ENCODE measurements at regions not wholly inside any gene's neighbourhood (a gene's known extent, or its start where the extent isn't known, plus 50 kb on each side); places are given as distances from the start of the nearest gene placed in this dataset.

- Histone ChIP-seq H3K36me3 (replicated peaks in 1 of 2) (no peaks in the 10 kb centered on the region), H3K27me3 (no peaks in the 10 kb centered on the region)
- intact Hi-C loops (cut with DNase I) = no loop called here
Observed at GRCh38 chr15:88388686-88389085, 78.5 kb downstream of the MRPL46 start.

DNA sequence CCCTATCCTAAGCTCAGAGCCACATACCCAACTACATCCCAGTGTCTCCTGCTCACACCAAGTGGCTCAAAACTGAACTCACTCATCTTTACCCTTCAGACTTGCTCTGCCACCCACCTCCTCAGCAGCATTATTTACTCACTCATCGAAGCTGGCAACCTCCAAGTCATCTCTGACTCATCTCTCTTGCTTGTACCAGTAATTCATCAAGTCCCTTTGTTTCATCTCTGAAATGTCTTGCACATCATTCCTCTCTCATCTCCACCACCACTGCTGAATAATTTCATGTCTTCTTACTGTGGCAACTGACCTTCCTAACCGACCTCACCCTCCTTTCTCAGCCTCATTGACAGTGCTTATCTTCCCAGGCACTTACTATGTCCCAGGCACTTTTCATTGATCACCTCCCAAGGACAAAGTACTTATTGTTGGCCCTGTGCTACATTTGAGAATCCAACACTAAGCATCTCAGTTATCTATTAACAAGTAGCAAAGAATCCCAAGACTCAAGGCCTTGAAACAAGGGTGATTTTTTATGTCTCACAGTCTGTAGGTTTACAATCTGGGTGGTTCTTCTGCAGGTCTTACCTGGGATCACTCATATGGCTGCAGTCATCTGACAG, 82.0 kb downstream of the MRPL46 start:
- DNase-seq = no peak
- Histone ChIP-seq H3K36me3 (replicated peaks in 1 of 2) (no peaks in the 10 kb centered on the region), H3K4me1 (replicated peaks in 1 of 2) (no peaks in the 10 kb centered on the region), H3K27ac (no peak overlapping the region), H3K27me3 (no peaks in the 10 kb centered on the region), H3K9me3 (replicated peaks in 1 of 3) (no peaks in the 10 kb centered on the region), H3K4me3 (no peak overlapping the region)
- 19 to 32% (median 30%) methylated on average over 2 of the region's 2 CpGs for WGBS, 4 donors
- intact Hi-C loops (cut with DNase I) = no loop called here
- TF ChIP-seq CTCF (IDR thresholded peaks at IDR 0.05) (no peak), POLR2A (IDR thresholded peaks at IDR 0.05) (no peak)

More at GRCh38 chr15:88388686-88389085, 78.5 kb downstream of the MRPL46 start:
- TF ChIP-seq CTCF (IDR thresholded peaks at IDR 0.05) = no peak
- no peak for TF ChIP-seq POLR2A (IDR thresholded peaks at IDR 0.05)
- H3K4me3 ChIP-seq = no peak overlapping the region
- no peak for DNase-seq
- no peaks in the 10 kb centered on the region for H3K9me3 ChIP-seq (replicated peaks in 1 of 3)
- WGBS, 4 donors = 53 to 65% (median 57%) methylated on average over 3 of the region's 3 CpGs
- no peak overlapping the region for H3K27ac ChIP-seq
- H3K4me1 ChIP-seq (replicated peaks in 1 of 2) = no peaks in the 10 kb centered on the region

DNA sequence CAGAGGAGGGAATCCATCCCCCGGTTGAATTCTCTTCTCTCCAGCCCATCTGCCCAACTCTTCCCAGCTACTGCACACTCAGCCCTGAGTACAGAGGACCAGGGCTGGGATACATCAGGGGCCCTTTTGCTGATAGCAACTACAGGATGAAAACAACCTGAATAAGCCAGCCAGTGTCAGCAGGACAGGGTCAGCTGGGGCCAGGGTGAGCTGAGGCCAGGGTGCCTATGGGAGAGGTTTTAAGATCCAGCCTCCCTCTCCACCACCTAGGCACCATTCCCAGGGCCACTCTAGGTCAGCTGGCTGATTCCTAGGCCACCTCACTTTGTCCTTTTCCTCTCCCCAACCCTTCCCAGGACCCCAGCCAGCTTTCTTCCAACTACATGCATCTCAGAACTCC, 83.8 kb downstream of the MRPL46 start:
- Histone ChIP-seq H3K27ac (no peak overlapping the region), H3K36me3 (replicated peaks in 1 of 2) (no peaks in the 10 kb centered on the region), H3K4me1 (replicated peaks in 1 of 2) (no peaks in the 10 kb centered on the region), H3K9me3 (replicated peaks in 1 of 3) (no peaks in the 10 kb centered on the region), H3K4me3 (no peak overlapping the region), H3K27me3 (no peaks in the 10 kb centered on the region)
- no peak for TF ChIP-seq POLR2A (IDR thresholded peaks at IDR 0.05)
- TF ChIP-seq CTCF (IDR thresholded peaks at IDR 0.05) = no peak
- DNase-seq = no peak
- WGBS, 4 donors = 37 to 46% (median 41%) methylated on average over 1 of the region's 1 CpG
- intact Hi-C loops (cut with DNase I) = no loop called here

GRCh38 chr15:88382482-88382983, 84.7 kb downstream of the MRPL46 start:
- H3K36me3 ChIP-seq (replicated peaks in 1 of 2) = no peaks in the 10 kb centered on the region
- no peaks in the 10 kb centered on the region for H3K27me3 ChIP-seq
- no peaks in the 10 kb centered on the region for H3K4me1 ChIP-seq (replicated peaks in 1 of 2)
- no peak for TF ChIP-seq CTCF (IDR thresholded peaks at IDR 0.05)
- TF ChIP-seq POLR2A (IDR thresholded peaks at IDR 0.05) = no peak
- H3K27ac ChIP-seq = no peak overlapping the region
- WGBS, 4 donors = 25 to 43% (median 33%) methylated on average over 5 of the region's 5 CpGs
- intact Hi-C loops (cut with DNase I) = no loop called here
- H3K9me3 ChIP-seq (replicated peaks in 1 of 3) = no peaks in the 10 kb centered on the region
- H3K4me3 ChIP-seq = no peak overlapping the region
- DNase-seq = no peak

Data from adrenal gland (tissue), 9 donors.